HPDE6-E6E7 (cell line): ENCODE measurements at regions not wholly inside any gene's neighbourhood (a gene's known extent, or its start where the extent isn't known, plus 50 kb on each side); places are given as distances from the start of the nearest gene placed in this dataset.

Experiments used
- DNase-seq: peaks from one replicate; pipeline ENCODE4 v3.0.0; 2011; ENCODE audit warnings: missing footprints; ENCODE audit errors: extremely low spot score

DNA sequence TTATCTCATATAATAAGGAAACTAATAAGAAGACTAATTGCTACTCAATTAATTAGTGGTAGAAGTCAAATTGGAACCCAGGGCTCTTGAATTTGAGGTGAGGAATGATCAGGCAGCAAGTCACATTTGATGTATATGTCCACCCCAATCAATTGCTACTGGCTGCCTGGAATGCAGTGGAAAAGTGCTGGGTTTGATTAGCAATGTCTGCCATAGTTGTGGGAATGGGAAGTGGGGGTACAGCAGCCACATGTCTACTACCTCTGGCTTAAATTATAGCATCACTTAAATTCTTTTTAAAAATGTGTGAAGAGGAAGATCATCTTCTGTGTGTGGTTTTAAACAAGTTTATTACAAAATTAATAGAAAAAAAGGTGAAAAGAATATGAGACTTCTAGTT lies 50.8 kb upstream of the NAV2 start:
- no peak for DNase-seq

GRCh38 chr11:19660076-19660475 lies 52.6 kb upstream of the NAV2 start:
- peak; percentile 89 for DNase-seq

GRCh38 chr11:19659529-19659928 lies 53.1 kb upstream of the NAV2 start:
- no peak for DNase-seq

- DNase-seq: no peak
These were observed 54.3 kb upstream of the NAV2 start for GRCh38 chr11:19658344-19658743.

DNA sequence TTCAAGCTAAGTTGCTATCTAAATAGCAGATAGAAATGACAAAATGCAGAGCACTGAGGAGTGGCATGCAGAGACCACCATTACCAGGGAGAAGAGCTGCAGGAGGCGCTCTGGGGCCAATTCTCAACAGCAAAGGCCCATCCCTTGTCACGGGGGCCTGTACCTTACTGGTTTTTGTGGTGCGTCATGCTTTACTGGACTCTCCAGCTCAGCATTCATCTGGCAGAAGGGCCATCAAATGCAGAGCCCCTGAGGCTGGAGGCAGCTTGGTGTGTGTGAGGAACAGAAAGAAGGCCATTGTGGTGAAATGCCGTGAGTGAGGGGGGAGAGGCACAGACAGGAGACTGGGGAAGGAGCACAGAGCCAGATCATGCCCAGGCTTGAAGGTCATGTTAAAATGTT lies 56.5 kb upstream of the NAV2 start:
- DNase-seq: no peak

DNA sequence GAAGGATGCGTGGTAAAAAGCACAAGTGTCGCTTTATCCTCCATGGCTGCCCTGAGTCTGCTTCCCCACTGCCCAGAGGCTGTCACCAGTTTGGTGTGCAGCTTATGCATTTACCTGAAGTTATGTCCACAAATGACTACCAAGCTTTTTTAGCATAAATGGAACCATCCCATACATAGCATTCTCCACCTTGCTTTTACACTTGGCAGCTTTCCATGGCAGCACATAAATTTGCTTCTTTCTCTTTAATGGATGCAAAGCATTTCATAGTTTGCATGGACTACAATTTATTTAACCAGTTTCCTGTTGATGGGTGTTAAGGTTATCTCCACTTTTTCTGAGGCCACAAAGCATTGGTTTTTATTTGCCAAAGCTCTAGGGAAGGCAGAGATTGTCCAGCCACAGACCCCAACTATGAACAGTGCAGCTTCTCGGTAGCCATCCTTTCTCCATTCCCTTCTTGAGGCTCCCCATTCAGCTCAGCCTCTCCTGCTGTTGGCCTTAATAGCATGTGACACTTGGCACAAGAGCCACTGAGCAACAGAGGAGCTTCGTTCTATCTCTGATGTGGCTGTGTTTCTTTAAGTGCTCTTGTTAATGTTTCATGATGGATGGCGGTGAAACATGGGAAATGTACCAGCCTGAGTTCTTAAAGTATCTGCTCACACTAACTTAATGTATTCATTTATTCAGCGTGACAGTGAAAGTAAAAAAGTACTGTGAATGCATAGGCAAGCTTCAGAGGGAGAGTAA lies 59.8 kb upstream of the NAV2 start:
- DNase-seq: no peak

DNA sequence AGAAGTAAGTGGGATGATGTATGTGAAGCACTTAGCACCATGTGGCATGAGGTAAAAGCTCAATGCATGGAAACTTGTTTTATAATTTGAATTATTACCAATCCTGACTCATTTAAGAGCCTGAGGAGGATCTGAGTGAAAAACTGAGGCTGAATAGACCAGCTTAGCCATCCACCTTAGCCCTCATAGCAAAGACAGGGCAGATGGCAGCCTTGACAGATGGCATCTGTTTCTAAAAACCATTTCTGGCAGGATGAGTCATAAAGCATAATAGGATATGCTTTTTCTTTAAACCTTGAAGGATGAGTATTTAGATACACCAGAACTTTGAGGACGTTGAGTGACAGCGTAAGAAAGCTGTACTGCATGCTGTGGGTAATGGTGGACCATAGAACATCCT lies 61.0 kb upstream of the NAV2 start:
- DNase-seq: no peak

DNA sequence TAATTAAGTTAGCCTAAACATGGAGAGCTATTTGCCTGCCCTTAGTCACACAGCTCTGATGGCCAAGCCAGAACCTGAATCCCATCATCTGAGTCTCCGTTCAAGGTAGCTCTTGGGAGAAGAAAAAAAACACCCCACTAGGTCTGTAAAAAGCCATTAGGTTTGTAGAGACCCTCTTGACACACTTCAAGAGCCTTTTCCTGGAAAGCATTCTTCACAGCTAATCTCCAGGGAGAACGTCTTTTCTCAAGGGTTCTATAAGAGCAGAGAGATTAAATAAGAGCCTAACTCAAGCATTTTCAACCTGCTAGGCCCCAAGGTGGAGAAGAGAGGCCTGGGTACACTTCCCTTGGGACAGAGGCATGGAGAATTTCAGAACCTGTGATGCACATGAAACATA lies 61.6 kb upstream of the NAV2 start:
- DNase-seq: no peak

DNA sequence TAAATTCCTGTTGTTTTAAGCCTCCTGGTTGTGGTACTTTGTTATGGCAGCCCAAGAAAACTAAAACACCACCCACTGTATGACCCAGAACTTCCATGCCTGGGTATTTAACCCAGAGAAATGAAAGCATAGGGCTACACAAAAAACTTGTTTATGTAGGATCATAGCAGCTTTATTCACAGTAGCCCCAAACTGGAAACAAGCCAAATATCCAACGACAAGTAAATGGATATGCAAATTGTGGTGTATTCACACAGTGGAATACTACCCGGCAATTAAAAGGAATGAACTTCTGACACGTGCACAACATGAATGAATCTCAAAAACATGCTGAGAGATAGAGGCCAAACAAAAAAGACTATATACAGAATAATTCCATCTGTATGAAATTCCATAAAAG lies 62.2 kb upstream of the NAV2 start:
- DNase-seq: no peak

GRCh38 chr11:19649751-19650150 lies 62.9 kb upstream of the NAV2 start:
- DNase-seq: no peak

- no peak for DNase-seq
These were observed 64.3 kb upstream of the NAV2 start for GRCh38 chr11:19648321-19648720.

- no peak for DNase-seq
These were observed 64.8 kb upstream of the NAV2 start for GRCh38 chr11:19647816-19648215.

GRCh38 chr11:19646921-19647320 lies 65.7 kb upstream of the NAV2 start:
- no peak for DNase-seq

- no peak for DNase-seq
These were observed 66.3 kb upstream of the NAV2 start for GRCh38 chr11:19646308-19646707.

DNA sequence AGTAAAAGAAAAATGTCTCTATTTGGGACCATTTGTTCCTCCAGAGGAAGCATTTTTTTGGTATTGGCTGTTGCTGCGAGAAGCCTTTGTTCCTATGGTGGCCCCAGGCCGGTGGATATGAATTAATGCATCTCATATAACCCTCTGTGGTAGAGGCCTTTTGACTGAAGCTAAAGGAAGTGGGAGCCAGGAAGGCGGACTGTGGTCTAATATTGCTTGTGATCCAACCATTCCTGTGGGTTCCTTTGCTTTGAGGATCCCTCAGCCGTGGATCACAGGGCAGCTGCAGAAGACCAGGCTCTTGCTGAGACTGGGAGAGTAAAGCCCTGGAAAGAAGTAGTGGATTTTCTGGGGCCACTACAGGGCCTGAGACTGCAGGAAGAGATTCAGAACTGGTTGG lies 68.3 kb upstream of the NAV2 start:
- DNase-seq: no peak

DNA sequence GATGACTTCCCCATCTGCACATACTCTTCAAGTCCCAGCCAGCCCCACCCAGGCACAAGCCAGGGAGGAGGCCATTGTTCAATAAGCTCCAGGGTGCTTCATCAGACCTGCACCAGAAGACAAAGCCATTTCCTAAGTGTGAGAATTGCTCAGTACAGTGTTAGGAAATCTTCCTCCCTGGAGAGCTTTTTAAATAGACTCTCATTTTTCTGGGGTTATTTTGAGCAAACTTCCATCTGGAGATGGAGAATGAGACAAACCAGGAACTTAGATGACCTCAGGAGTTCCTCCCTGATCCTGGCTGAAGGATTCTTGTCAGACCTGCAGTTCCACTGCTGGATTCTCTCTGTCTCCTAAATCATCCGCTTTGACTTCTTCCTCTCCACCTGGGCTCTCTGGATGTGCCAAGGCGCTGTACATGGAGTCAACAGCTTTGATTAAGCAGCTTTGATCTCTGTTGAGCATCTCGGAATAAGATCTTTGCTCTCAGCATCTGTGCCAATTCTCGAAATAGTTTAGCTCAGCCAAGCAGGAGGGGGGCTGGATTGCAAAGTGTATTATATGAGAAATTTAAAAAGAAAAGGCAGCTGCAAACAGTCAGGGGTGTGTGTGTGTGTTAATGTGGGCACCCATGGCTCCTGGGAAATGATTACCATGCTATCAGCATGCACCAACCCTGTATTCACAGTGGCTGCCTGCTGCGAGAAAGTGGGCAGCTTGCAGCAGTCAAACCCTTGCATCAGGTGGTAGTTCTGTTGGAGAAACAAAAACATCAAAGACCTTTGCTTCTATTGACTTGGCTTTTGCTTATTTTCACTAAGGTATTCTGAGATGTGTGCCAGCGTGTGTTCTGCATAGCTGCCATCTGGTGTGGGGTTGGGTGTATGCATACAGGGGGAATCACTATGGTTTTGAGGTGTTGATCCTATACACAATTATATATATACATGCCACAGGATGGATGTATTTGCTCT lies 70.2 kb upstream of the NAV2 start:
- no peak for DNase-seq

- DNase-seq: no peak
These were observed 73.0 kb upstream of the NAV2 start for GRCh38 chr11:19639603-19640105.

DNA sequence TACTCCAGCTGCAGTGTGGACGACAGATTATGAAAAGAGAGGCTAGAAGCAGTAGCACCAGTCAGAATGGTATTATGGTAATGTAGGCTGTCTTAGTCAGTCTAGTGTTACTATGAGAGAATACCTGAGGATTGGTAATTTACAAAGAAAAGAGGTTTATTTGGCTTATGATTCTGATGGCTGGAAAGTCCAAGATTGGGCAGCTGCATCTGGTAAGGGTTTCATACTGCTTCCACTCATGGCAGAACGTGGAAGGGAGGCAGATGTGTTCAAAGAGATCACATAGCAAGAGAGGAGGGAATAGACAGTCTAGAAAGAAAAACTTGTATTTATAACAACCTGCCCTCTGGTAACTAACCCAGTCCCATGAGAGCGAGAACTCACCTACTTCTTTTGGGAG lies 77.3 kb upstream of the NAV2 start:
- no peak for DNase-seq

DNA sequence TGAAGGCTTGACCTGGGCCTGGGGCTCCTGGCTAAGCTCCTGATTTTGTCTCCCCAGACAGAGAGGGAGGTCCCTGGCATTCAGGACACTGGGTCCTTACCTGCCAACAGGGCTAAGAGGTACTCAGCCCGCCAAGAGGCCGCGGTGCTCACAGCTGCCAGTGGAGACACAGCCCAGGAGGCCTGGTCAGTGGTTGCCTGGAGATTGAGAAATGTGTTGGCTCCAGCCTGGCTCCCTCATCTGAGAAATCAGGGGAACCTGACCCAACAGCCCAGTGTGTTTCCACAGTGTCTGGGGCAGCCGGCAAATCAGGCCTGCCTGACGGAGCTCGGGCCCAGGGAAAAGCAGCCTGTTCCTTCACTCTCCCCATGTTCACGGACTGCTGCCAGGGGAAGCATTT lies 79.4 kb upstream of the NAV2 start:
- no peak for DNase-seq

- peak; percentile 21 for DNase-seq
These were observed 80.2 kb upstream of the NAV2 start for GRCh38 chr11:19632499-19632834.

GRCh38 chr11:19631712-19632498 lies 80.7 kb upstream of the NAV2 start:
- no peak for DNase-seq

DNA sequence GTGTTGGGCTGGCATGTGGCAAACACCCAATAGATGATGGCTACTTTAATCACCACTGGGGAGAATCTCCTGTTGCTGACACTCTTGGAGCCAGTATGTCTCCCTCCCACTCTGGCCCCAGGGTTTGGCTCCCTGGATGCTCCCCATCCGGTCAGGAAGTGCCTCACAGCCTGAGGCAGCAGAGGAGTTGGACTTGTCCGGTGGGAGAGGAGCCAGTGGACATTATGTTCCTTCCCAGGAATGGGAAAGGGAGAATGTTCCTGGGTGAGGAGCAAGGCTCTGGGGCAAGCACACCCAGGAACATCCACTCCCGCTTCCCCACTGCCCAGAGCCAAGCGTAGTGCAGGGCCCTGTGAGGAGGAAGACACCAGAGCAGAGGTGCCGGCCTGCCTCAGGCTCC lies 84.6 kb upstream of the NAV2 start:
- DNase-seq: no peak
